Progenitor cell of endocrine pancreas (in vitro differentiated cells): ENCODE measurements at regions not wholly inside any gene's neighbourhood (a gene's known extent, or its start where the extent isn't known, plus 50 kb on each side); places are given as distances from the start of the nearest gene placed in this dataset.
"Not testable (repeated sequence)": the region's sequence is repeated elsewhere in the genome, so short reads cannot be mapped to it uniquely, and the experiment has no call there.

Experiments used
- DNase-seq: peaks from one replicate; pipeline ENCODE4 v3.0.0; 2021; ENCODE audit warnings: low spot score; ENCODE audit not compliant: unreplicated experiment
- H3K27ac Mint-ChIP-seq: 2 replicates; pipeline ENCODE4 v1.8.0; 2021; ENCODE audit warnings: mild to moderate bottlenecking, moderate library complexity, mixed read lengths
- H3K27me3 Mint-ChIP-seq: 2 replicates; pipeline ENCODE4 v1.8.0; 2021; ENCODE audit warnings: mixed read lengths
- H3K36me3 Mint-ChIP-seq: 2 replicates; pipeline ENCODE4 v1.8.0; 2022; ENCODE audit warnings: mixed read lengths; ENCODE audit not compliant: insufficient read depth
- H3K4me1 Mint-ChIP-seq: 2 replicates; pipeline ENCODE4 v1.8.0; 2021; ENCODE audit warnings: low read depth, mixed read lengths
- H3K4me3 Mint-ChIP-seq: 2 replicates; pipeline ENCODE4 v1.8.0; 2021; ENCODE audit warnings: low read depth, mild to moderate bottlenecking, moderate library complexity, mixed read lengths
- H3K9me3 Mint-ChIP-seq: 2 replicates; pipeline ENCODE4 v1.8.0; 2021; ENCODE audit warnings: low read depth, mixed read lengths
- TF ChIP-seq, protein P1 (sequence below): fragments of 200-600 bp; sonication (generic); IDR thresholded peaks from one replicate; pipeline ENCODE4 v1.5.0; 2021; ENCODE audit warnings: antibody characterized with exemption, mild to moderate bottlenecking; ENCODE audit not compliant: unreplicated experiment

DNA sequence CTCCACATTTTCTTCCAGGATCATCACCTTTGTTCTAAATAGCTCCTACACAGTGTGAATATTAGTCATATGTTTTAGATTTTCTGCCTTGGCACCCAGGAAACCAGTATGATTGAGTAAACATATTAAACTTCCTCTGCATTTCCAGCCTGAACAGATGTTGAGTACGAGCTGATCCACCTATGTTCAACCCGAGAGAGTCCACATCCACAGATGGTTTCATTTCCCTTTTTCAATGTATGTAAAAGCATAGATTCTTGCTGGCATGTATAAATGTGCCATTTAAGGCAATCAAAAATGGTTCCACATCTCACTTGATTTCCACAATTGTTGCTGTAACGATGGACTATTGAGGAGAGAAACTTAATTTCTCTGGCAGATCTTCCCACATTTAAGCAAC lies 74.2 kb downstream of the ZNF716 start:
- not testable (repeated sequence) for H3K27ac Mint-ChIP-seq, DNase-seq, H3K4me1 Mint-ChIP-seq, H3K27me3 Mint-ChIP-seq, H3K4me3 Mint-ChIP-seq, H3K36me3 Mint-ChIP-seq
- peaks cover 53% of the 10 kb centered on the region for H3K9me3 Mint-ChIP-seq

DNA sequence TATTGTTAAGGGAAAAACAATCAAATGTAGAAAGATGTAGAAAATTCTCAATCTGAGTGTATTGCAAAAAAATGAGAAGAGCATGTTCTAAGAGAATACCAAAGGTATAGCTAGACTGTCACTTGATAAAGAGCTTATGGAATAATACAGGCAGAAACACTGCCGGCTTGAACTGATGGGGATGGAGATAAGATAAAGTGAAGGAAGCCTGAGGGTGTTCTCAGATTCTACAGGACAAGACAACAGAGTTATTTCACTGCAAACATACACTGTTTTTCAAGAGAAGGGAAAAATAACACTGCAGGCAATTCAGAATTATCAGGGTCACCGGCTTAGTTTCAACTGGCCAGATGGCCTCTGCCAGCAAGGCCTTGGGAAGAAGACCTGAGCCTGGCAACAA lies 80.0 kb downstream of the ZNF716 start:
- Mint-ChIP-seq H3K27ac (no peak overlapping the region), H3K36me3 (peaks cover 2% of the 10 kb centered on the region), H3K9me3 (peaks cover 48% of the 10 kb centered on the region), H3K4me3 (no peak overlapping the region), H3K4me1 (no peaks in the 10 kb centered on the region), H3K27me3 (no peaks in the 10 kb centered on the region)
- TF ChIP-seq, protein P1, sequence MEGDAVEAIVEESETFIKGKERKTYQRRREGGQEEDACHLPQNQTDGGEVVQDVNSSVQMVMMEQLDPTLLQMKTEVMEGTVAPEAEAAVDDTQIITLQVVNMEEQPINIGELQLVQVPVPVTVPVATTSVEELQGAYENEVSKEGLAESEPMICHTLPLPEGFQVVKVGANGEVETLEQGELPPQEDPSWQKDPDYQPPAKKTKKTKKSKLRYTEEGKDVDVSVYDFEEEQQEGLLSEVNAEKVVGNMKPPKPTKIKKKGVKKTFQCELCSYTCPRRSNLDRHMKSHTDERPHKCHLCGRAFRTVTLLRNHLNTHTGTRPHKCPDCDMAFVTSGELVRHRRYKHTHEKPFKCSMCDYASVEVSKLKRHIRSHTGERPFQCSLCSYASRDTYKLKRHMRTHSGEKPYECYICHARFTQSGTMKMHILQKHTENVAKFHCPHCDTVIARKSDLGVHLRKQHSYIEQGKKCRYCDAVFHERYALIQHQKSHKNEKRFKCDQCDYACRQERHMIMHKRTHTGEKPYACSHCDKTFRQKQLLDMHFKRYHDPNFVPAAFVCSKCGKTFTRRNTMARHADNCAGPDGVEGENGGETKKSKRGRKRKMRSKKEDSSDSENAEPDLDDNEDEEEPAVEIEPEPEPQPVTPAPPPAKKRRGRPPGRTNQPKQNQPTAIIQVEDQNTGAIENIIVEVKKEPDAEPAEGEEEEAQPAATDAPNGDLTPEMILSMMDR, result no peak
- no peak for DNase-seq

DNA sequence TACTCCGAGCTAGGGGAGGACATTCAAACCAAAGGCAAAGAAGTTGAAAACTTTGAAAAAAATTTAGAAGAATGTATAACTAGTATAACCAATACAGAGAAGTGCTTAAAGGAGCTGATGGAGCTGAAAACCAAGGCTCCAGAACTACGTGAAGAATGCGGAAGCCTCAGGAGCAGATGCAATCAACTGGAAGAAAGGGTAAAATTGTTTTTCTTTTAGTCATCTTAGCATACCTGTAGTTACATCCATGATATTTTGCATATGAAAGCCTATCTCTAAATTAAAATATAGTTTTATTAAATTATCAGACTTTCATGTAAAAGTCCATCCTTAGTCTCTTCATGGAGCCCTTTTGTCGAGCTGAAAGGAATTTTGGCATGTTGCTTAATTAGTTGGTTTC lies 90.7 kb downstream of the ZNF716 start:
- not testable (repeated sequence) for H3K27me3 Mint-ChIP-seq, H3K4me1 Mint-ChIP-seq, H3K4me3 Mint-ChIP-seq, DNase-seq, H3K36me3 Mint-ChIP-seq, H3K27ac Mint-ChIP-seq
- peaks cover 34% of the 10 kb centered on the region for H3K9me3 Mint-ChIP-seq

DNA sequence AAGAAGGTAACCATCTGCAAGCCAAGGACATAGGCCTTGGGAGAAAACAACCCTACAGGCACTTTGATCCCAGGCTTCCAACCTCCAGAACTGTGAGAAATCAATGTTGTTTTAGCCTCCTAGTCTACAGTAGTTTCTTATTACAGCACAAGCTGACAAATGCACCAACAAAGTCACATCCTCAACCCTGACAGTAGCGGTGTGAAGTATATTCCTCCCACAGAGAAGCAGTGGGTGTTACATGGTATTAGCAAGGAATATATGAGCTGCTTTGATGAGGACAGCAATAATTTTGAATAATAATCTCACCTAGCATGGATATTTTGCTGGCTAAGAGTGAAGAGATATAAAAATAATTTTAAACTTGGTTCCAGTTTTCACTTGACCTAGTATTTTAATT lies 92.4 kb downstream of the ZNF716 start:
- H3K27me3 Mint-ChIP-seq, H3K4me3 Mint-ChIP-seq, H3K36me3 Mint-ChIP-seq, H3K4me1 Mint-ChIP-seq, H3K27ac Mint-ChIP-seq, DNase-seq: not testable (repeated sequence)
- H3K9me3 Mint-ChIP-seq, result peaks cover 27% of the 10 kb centered on the region

DNA sequence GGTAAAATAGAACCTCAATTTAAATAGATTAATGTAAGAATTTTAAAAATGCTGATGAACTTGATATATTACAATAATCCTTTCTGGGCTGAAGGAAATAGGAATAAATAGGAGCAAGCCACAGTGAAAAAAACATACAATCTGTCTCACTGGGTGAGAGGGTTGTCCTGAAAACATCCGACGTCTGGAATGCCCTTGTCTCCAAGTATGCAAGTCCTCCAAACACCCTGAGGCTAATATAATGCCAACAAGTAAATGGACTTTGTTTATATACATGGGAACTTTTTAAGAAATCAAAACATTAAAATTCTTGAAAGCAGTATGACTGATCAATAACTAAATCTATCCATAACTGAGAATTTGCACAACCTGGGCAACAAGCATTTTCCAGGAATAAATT lies 97.4 kb downstream of the ZNF716 start:
- H3K36me3 Mint-ChIP-seq, DNase-seq, H3K27me3 Mint-ChIP-seq, H3K27ac Mint-ChIP-seq, H3K4me1 Mint-ChIP-seq, H3K4me3 Mint-ChIP-seq: not testable (repeated sequence)
- H3K9me3 Mint-ChIP-seq, result peaks cover 42% of the 10 kb centered on the region

DNA sequence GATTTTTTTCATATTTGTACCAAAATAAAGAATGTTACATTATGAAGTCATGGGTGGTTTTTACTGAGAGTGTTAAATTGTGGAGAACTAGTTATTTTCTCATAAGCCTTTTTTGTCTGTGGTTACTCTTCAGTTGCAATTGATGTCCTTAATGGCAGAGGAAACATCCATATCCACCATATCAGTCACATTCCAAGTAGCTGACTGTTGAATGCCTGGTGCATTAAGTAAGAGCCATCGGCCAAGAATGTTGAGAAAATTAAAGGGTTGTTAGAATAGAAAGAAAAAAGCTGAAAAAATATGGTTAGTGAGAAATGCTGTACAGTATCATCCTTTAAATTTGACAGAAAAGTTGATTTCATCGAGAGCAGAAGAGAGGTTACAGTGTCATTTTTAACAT lies 100.0 kb downstream of the ZNF716 start:
- not testable (repeated sequence) for DNase-seq
- peaks cover 38% of the 10 kb centered on the region for H3K9me3 Mint-ChIP-seq

DNA sequence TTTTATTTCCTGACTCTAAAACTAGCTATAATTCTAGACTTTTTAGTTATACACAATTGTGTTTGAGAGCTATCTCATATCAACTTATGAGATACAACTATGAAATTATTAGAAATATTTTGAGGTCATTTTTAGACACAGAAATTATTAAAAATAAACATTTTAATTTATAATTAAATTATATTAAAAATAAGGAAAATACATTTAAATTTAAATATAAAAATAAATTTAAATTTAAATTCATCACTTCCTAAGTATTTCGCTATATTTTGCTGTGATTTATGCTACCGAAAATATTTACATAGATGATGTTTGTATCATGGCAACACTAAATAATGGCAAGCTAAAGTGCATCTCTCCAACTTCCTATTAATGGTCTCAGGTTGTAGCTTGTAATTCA lies 105.7 kb downstream of the ZNF716 start:
- H3K36me3 Mint-ChIP-seq, H3K4me1 Mint-ChIP-seq, DNase-seq, H3K4me3 Mint-ChIP-seq, H3K27ac Mint-ChIP-seq, H3K27me3 Mint-ChIP-seq: not testable (repeated sequence)
- peaks cover 40% of the 10 kb centered on the region for H3K9me3 Mint-ChIP-seq

More for the DNA sequence above, 100.0 kb downstream of the ZNF716 start:
- not testable (repeated sequence) for H3K27ac Mint-ChIP-seq, H3K4me1 Mint-ChIP-seq, H3K27me3 Mint-ChIP-seq, H3K4me3 Mint-ChIP-seq, H3K36me3 Mint-ChIP-seq

DNA sequence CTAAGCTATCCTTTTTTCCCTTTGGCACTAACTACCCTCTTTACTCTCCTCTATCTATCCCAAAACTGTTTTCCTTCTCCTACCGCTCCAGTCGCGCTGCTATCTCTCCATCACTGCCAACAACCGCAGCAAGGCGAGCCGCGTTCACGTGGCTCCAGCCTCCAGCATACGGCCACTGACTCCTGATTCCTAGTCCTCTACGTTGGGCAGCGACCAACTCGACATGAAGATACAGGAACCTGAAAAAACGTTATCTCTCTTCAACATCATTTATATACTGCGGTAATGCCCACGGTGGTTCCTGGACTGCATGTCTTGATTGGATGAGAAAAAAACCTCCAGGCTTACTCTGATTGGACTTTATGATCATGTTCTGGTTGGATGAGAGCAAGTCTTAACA lies 129.5 kb downstream of the ZNF716 start:
- Mint-ChIP-seq H3K9me3 (peaks cover 51% of the 10 kb centered on the region), H3K4me1 (no peaks in the 10 kb centered on the region), H3K36me3 (no peaks in the 10 kb centered on the region), H3K27me3 (no peaks in the 10 kb centered on the region), H3K27ac (no peak overlapping the region), H3K4me3 (no peak overlapping the region)
- TF ChIP-seq, protein P1, result no peak
- DNase-seq, result no peak
